MCF 10A (cell line): ENCODE measurements at regions not wholly inside any gene's neighbourhood (a gene's known extent, or its start where the extent isn't known, plus 50 kb on each side); places are given as distances from the start of the nearest gene placed in this dataset.

Source experiments
- BruUV-seq: library from RNA; stranded (reverse); fragments of 400-500 nt; replicated peaks from 2 replicates; lab custom pipeline; 2021; lab: Mats Ljungman, UMichigan
- CTCF ChIA-PET: fragments of 300-600 bp; sonication (Branson Sonifier 250); formaldehyde crosslinking; extraction: SDS; loops from one replicate; lab custom pipeline; 2021; ENCODE audit warnings: antibody characterized with exemption, inconsistent platforms; lab: Yijun Ruan, JAX
- POLR2A ChIA-PET: fragments of 300-600, 350-650 bp; sonication (Branson Sonifier 250); formaldehyde crosslinking; extraction: SDS; loops from one replicate; lab custom pipeline; 2020; ENCODE audit warnings: antibody characterized with exemption, inconsistent platforms; lab: Yijun Ruan, JAX
- DNase-seq: peaks from one replicate; pipeline ENCODE4 v3.0.0-alpha.2; 2018; ENCODE audit not compliant: unreplicated experiment
- H3K27ac Mint-ChIP-seq: one replicate; pipeline ENCODE4 v1.8.0; 2022; ENCODE audit warnings: mild to moderate bottlenecking, low read depth, mixed read lengths; ENCODE audit not compliant: unreplicated experiment
- H3K27me3 Mint-ChIP-seq: one replicate; pipeline ENCODE4 v1.8.0; 2022; ENCODE audit warnings: mixed read lengths; ENCODE audit not compliant: insufficient read depth, unreplicated experiment
- H3K36me3 Mint-ChIP-seq: one replicate; pipeline ENCODE4 v1.8.0; 2022; ENCODE audit warnings: mild to moderate bottlenecking, moderate library complexity, mixed read lengths; ENCODE audit not compliant: insufficient read depth, unreplicated experiment
- H3K4me1 Mint-ChIP-seq: one replicate; pipeline ENCODE4 v1.8.0; 2022; ENCODE audit warnings: mixed read lengths; ENCODE audit not compliant: insufficient read depth, unreplicated experiment
- H3K4me3 Mint-ChIP-seq: one replicate; pipeline ENCODE4 v1.8.0; 2022; ENCODE audit warnings: mild to moderate bottlenecking, moderate library complexity, mixed read lengths; ENCODE audit not compliant: unreplicated experiment
- H3K9me3 Mint-ChIP-seq: one replicate; pipeline ENCODE4 v1.8.0; 2022; ENCODE audit warnings: mixed read lengths; ENCODE audit not compliant: unreplicated experiment
- intact Hi-C: fragments of 100-400 bp; cut with micrococcal nuclease; formaldehyde crosslinking; loops from 2 replicates; pipeline ENCODE4 v1.14.1; 2022
- TF ChIP-seq, protein P1 (sequence below): fragments of 200-600 bp; IDR thresholded peaks from one replicate; pipeline ENCODE4 v1.8.0; 2022; ENCODE audit warnings: antibody characterized with exemption, mild to moderate bottlenecking; ENCODE audit not compliant: unreplicated experiment

DNA sequence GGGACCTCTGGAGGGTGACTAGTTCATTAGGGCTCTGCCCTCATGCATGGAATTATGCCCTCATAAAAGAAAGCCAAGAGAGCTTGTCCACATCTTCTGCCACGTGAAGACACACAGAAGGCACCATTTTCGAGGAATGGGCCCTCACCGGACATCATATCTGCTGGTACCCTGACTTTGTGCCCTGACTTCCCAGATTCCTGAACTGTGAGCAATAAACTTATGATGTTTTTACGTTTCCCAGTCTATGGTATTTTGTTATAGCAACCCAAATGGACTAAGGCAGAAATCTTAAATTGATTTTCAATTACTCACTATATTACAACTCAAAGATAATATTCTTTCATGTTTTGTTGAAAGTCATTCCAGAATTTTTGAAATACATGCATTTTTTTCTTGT, 163.8 kb upstream of the PAPPA start:
- intact Hi-C loops = no loop called here
- Mint-ChIP-seq H3K4me1 (peaks cover 34% of the 10 kb centered on the region), H3K4me3 (no peak overlapping the region), H3K9me3 (peaks cover 11% of the 10 kb centered on the region), H3K27ac (no peak overlapping the region), H3K36me3 (peaks cover 13% of the 10 kb centered on the region), H3K27me3 (no peaks in the 10 kb centered on the region)
- ChIA-PET CTCF (no interaction called here), POLR2A (no interaction called here)
- DNase-seq = no peak
- BruUV-seq = no TSS peak
- TF ChIP-seq, protein P1, sequence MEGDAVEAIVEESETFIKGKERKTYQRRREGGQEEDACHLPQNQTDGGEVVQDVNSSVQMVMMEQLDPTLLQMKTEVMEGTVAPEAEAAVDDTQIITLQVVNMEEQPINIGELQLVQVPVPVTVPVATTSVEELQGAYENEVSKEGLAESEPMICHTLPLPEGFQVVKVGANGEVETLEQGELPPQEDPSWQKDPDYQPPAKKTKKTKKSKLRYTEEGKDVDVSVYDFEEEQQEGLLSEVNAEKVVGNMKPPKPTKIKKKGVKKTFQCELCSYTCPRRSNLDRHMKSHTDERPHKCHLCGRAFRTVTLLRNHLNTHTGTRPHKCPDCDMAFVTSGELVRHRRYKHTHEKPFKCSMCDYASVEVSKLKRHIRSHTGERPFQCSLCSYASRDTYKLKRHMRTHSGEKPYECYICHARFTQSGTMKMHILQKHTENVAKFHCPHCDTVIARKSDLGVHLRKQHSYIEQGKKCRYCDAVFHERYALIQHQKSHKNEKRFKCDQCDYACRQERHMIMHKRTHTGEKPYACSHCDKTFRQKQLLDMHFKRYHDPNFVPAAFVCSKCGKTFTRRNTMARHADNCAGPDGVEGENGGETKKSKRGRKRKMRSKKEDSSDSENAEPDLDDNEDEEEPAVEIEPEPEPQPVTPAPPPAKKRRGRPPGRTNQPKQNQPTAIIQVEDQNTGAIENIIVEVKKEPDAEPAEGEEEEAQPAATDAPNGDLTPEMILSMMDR = no peak

DNA sequence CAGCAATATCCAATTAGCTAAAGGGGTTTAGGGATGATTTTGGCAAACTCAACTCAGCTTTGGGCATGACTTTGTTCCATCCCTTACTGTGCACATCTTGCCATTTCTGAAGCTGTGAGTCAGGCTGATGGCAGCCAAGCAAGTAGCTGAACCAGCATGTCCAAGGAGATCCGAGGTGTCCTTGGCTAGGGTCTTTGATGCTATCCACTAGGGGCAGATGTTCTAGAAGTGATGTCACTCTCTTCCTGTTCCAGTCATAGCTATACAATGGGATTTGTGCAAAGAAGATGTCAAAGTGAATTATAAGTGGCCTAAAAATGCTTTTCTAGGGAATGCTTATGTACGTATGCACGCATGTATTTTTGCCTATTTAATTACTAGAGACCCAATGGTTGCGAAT, 160.8 kb upstream of the PAPPA start:
- CTCF ChIA-PET = interaction anchor here (0.6 to 1.4 kb wide), 6 partner anchors 14 to 511 kb away, joined by 3 read pairs; no protein-coding TSS in a partner anchor
- H3K27me3 Mint-ChIP-seq = no peaks in the 10 kb centered on the region
- no peaks in the 10 kb centered on the region for H3K36me3 Mint-ChIP-seq
- no peak overlapping the region for H3K4me3 Mint-ChIP-seq
- POLR2A ChIA-PET = interaction anchor here (0.8 to 1.2 kb wide), 4 partner anchors 9 to 51 kb away, joined by 3 to 6 read pairs (median 3); no protein-coding TSS in a partner anchor
- peaks cover 50% of the 10 kb centered on the region for H3K4me1 Mint-ChIP-seq
- intact Hi-C loops = no loop called here
- peaks cover 8% of the 10 kb centered on the region for H3K9me3 Mint-ChIP-seq
- peak; percentile 17 for DNase-seq
- H3K27ac Mint-ChIP-seq = no peak overlapping the region
- BruUV-seq = no TSS peak
- TF ChIP-seq, protein P1 = no peak

DNA sequence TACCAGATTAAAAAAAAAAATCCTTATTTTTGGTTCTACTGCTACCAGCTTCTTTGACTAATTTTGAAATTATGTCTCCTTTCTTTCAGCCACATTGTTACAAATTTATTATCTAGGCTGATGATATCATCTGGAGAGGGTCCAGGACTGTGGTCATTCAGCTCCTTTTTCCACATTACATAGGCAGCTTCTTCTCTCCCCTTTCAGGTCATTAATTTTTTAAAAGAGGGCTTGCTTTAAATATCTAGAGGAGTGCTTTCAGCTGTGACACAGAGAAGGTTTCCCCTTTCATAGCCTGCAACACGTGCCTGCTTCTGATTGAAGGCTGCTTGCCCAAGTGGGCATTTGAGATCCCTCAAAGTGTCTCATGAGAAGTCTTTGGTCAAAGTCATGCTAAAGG, 155.7 kb upstream of the PAPPA start:
- peaks cover 53% of the 10 kb centered on the region for H3K4me1 Mint-ChIP-seq
- no peaks in the 10 kb centered on the region for H3K36me3 Mint-ChIP-seq
- peak overlapping the region; percentile 55 for H3K27ac Mint-ChIP-seq
- ChIA-PET POLR2A (interaction anchor here (0.9 to 4.4 kb wide), 4 partner anchors 10 to 59 kb away, joined by 3 to 25 read pairs (median 3); no protein-coding TSS in a partner anchor), CTCF (interaction anchor here (0.6 to 0.9 kb wide), 2 partner anchors 154 to 1061 kb away, joined by 3 to 5 read pairs; no protein-coding TSS in a partner anchor)
- BruUV-seq = no TSS peak
- peak; percentile 53 for DNase-seq
- TF ChIP-seq, protein P1 = no peak
- no peak overlapping the region for H3K4me3 Mint-ChIP-seq
- no peaks in the 10 kb centered on the region for H3K27me3 Mint-ChIP-seq
- intact Hi-C loops = loop anchor here (2.0 to 5.0 kb wide), 2 partner anchors 53 to 306 kb away; no protein-coding TSS in a partner anchor
- no peaks in the 10 kb centered on the region for H3K9me3 Mint-ChIP-seq

DNA sequence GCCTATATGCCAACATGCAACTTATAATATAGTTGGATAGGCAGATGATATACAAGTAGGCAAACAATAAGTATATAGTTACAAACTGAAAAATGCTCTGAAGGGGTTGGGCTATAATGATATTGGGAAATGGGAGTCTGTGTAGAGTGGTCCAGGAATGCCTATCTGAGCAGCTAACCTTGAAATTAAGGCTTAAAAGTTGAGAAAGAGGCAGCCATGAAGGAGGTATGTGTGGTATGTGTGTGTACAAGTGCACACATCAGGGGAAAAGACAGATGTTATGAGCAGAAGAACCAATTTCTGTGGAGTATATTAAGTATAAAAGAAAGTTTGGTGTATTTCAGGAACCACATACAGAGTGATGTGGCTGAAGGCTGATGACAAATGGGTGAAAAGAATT, 154.9 kb upstream of the PAPPA start:
- H3K36me3 Mint-ChIP-seq = no peaks in the 10 kb centered on the region
- intact Hi-C loops = loop anchor here (5.0 kb wide), 1 partner anchor 306 kb away; no protein-coding TSS in a partner anchor
- TF ChIP-seq, protein P1 = no peak
- ChIA-PET POLR2A (interaction anchor here (0.6 to 4.4 kb wide), 3 partner anchors 9 to 180 kb away, joined by 3 to 25 read pairs (median 3); no protein-coding TSS in a partner anchor), CTCF (no interaction called here)
- peak overlapping the region; percentile 55 for H3K27ac Mint-ChIP-seq
- H3K4me1 Mint-ChIP-seq = peaks cover 53% of the 10 kb centered on the region
- H3K9me3 Mint-ChIP-seq = no peaks in the 10 kb centered on the region
- no peak overlapping the region for H3K4me3 Mint-ChIP-seq
- H3K27me3 Mint-ChIP-seq = no peaks in the 10 kb centered on the region
- no peak for DNase-seq
- no TSS peak for BruUV-seq
